MG63 (cell line): ENCODE measurements at regions not wholly inside any gene's neighbourhood (a gene's known extent, or its start where the extent isn't known, plus 50 kb on each side); places are given as distances from the start of the nearest gene placed in this dataset.
"Not testable (repeated sequence)": the region's sequence is repeated elsewhere in the genome, so short reads cannot be mapped to it uniquely, and the experiment has no call there.

Experiments
- DNase-seq: peaks from one replicate; pipeline ENCODE4 v3.0.0-alpha.2; 2020
- H3K27me3 ChIP-seq: fragments of 250-450 bp; sonication (Bioruptor Pico); 2 replicates; pipeline ENCODE4 v1.5.1; 2020; ENCODE audit warnings: mild to moderate bottlenecking, moderate library complexity
- H3K36me3 ChIP-seq: fragments of 250-450 bp; sonication (Bioruptor Pico); 2 replicates; pipeline ENCODE4 v1.5.1; 2020; ENCODE audit warnings: mild to moderate bottlenecking, moderate library complexity
- H3K4me3 ChIP-seq: fragments of 250-450 bp; sonication (Bioruptor Pico); 2 replicates; pipeline ENCODE4 v1.5.1; 2020; ENCODE audit warnings: mild to moderate bottlenecking, moderate library complexity
- H3K9me3 ChIP-seq: fragments of 250-450 bp; sonication (Bioruptor Pico); 2 replicates; pipeline ENCODE4 v1.5.1; 2020; ENCODE audit warnings: mild to moderate bottlenecking, moderate library complexity

DNA sequence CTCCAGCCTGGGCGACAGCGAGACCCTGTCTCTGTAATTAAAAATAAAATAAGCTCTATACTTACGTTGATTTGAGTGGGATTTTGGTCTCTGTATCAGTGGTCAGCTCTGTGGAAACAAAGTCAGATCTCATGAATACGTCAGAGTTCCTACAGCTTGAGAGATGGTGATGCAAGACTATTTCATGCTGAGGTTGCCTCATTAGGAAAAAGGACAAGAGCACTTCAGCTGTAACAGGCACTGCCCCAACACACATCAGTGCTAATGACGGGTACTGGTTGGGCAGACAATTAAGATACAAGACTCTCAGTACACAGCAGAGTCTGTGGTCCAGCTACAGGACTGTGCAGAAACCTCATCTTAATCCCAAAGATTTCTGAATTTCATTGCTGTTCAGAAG is 246.4 kb upstream of the AMIGO2 start:
- Histone ChIP-seq H3K36me3 (no peaks in the 10 kb centered on the region), H3K4me3 (no peak overlapping the region), H3K9me3 (peaks cover 5% of the 10 kb centered on the region), H3K27me3 (no peaks in the 10 kb centered on the region)
- DNase-seq = no peak

DNA sequence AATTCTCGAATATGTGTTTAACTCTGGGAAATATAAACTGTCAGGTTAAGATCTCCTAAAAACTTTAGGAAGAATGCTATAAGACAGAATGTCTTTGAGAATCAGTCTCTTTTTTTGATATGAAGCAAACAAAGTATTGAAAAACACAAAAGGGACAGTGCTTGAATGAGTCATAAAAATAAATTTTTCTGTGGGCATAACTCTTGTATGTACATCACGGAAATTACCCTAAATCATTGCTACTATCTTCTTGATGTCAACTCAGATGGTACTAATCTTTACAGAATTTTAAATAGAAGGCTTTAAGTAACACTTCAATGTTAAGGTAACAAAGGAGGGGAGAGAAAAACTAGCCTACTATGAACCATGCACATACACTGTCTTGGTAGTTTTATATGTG is 244.0 kb upstream of the AMIGO2 start:
- DNase-seq = no peak
- H3K4me3 ChIP-seq = no peak overlapping the region
- peaks cover 5% of the 10 kb centered on the region for H3K9me3 ChIP-seq
- H3K36me3 ChIP-seq = no peaks in the 10 kb centered on the region
- no peaks in the 10 kb centered on the region for H3K27me3 ChIP-seq

DNA sequence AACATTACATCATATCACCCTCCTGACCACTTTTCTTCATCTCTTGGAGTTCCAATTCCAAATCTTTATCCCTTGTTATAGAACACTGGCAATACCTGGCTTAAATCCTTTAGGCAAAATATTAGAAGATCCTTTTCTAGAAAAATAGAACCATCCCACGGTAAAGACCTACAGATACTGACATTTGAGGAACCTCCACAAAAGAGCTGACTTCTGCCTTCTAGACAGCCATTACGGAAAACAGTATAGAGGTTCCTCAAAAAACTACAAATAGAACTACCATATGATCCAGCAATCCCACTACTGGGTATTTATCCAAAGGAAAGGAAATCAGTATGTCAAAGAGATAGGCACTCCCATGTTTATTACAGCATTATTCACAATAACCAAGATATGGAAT is 241.7 kb upstream of the AMIGO2 start:
- Histone ChIP-seq H3K9me3 (peaks cover 5% of the 10 kb centered on the region; the same call in 1 of the 2 replicates), H3K27me3 (no peaks in the 10 kb centered on the region), H3K4me3 (no peak overlapping the region), H3K36me3 (no peaks in the 10 kb centered on the region)
- no peak for DNase-seq

DNA sequence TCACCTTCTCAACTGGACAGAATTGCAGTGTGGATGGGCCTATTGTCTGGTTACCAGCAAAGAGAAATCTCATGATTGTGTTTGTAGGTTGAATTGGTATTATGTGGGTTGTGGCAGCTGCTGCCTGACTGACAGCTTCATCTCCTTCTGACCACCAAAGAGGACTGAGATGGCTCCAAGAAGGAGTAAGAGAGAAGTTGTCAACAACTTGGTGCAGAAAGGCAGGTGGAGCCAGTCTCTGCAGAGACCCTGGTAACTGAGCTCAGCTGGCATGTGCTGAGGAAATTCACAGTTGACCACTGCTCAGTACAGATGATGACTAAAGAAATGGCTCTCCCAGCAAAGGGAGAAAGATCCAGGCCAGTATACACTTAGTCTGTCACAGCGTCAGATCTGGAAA is 240.0 kb upstream of the AMIGO2 start:
- no peaks in the 10 kb centered on the region for H3K36me3 ChIP-seq
- no peak for DNase-seq
- H3K4me3 ChIP-seq = no peak overlapping the region
- H3K9me3 ChIP-seq = peaks cover 5% of the 10 kb centered on the region; the same call in 1 of the 2 replicates
- H3K27me3 ChIP-seq = no peaks in the 10 kb centered on the region

DNA sequence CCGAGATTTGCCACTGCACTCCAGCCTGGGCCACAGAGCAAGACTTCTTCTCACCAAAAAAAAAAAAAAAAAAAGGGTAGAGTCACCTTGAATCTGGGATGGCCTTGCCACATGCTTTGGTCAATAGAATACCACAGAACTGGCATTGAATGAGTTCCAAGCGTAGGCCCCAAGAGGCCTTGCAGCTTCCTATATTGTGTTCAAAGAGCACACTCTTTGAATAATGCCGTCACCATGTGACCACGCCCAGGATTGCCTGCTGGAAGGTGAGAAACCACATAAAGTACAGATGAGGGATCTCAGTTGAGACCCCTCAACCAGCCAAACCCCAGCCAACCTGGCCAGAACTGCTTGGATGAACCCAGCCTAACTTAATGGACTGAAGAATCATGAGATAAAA is 239.2 kb upstream of the AMIGO2 start:
- Histone ChIP-seq H3K36me3 (no peaks in the 10 kb centered on the region), H3K4me3 (no peak overlapping the region), H3K27me3 (no peaks in the 10 kb centered on the region), H3K9me3 (peaks cover 5% of the 10 kb centered on the region; the same call in 1 of the 2 replicates)
- no peak for DNase-seq

DNA sequence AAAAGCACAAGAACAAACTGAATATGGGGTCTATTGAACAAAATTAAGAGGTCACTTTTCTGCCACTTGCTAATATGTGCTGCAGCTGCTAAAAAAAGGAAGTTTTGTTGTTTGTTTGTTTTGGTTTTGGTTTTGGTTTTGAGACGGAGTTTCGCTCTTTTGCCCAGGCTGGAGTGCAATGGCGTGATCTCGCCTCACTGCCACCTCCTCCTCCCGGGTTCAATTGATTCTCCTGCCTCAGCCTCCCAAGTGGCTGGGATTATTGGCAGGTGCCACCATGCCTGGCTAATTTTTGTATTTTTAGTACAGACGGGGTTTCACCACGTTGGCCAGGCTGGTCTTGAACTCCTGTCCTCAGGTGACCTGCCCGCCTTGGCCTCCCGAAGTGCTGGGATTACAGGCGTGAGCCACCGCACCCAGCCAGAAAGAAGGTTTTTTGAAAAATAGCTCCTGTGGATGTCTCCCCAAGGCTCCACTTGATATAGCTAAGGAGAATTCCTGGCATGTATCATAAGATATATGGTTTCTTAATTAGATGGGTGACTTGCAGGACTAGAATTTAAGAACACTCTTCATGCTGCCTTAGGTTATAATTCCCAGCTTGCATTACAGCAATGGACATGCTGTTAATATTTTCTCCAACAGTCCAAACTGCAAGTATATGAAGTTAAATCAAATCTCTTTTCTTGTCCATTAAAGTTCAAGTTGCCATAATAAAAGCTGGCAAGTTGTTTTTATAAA is 237.6 kb upstream of the AMIGO2 start:
- no peaks in the 10 kb centered on the region for H3K36me3 ChIP-seq
- no peaks in the 10 kb centered on the region for H3K27me3 ChIP-seq
- H3K9me3 ChIP-seq = peaks cover 5% of the 10 kb centered on the region; the same call in 1 of the 2 replicates
- H3K4me3 ChIP-seq = no peak overlapping the region
- no peak for DNase-seq

- H3K27me3 ChIP-seq = no peaks in the 10 kb centered on the region
- no peak overlapping the region for H3K4me3 ChIP-seq
- DNase-seq = no peak
- H3K9me3 ChIP-seq = 0 out of 2 replicates have a peak, but pooled peaks cover 2% of the 10 kb centered on the region
- H3K36me3 ChIP-seq = no peaks in the 10 kb centered on the region
Observed at GRCh38 chr12:47316609-47317049, 236.9 kb upstream of the AMIGO2 start.

- Histone ChIP-seq H3K36me3 (no peaks in the 10 kb centered on the region), H3K4me3 (no peak overlapping the region), H3K9me3 (peaks cover 2% of the 10 kb centered on the region; the same call in 1 of the 2 replicates), H3K27me3 (no peaks in the 10 kb centered on the region)
- no peak for DNase-seq
Observed at GRCh38 chr12:47314996-47315395, 235.2 kb upstream of the AMIGO2 start.

- Histone ChIP-seq H3K27me3 (no peaks in the 10 kb centered on the region), H3K4me3 (no peak overlapping the region), H3K36me3 (no peaks in the 10 kb centered on the region), H3K9me3 (peaks cover 2% of the 10 kb centered on the region; the same call in 1 of the 2 replicates)
- no peak for DNase-seq
Observed at GRCh38 chr12:47312808-47313426, 233.2 kb upstream of the AMIGO2 start.

DNA sequence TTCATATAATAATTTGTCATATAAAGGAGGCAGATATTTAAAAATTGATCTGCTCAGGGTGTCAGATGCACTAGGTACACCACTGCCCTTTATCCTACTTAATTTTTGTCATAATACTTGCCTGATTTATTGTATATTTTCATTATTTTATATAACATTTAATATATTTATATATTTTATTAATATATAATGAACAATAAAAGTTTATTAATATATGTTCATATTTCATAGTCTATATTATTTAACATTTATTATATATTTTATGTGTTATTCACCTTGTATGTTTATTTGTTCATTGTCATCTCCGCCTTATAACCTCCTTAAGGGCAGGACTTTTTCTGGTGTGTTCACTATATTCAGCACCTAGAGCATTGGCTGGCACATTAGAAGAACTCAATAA is 232.4 kb upstream of the AMIGO2 start:
- Histone ChIP-seq H3K36me3 (no peaks in the 10 kb centered on the region), H3K27me3 (no peaks in the 10 kb centered on the region), H3K4me3 (no peak overlapping the region), H3K9me3 (peaks cover 2% of the 10 kb centered on the region; the same call in 1 of the 2 replicates)
- no peak for DNase-seq

GRCh38 chr12:47311568-47311967 is 231.8 kb upstream of the AMIGO2 start:
- no peak overlapping the region for H3K4me3 ChIP-seq
- H3K27me3 ChIP-seq = no peaks in the 10 kb centered on the region
- no peak for DNase-seq
- no peaks in the 10 kb centered on the region for H3K36me3 ChIP-seq
- peaks cover 4% of the 10 kb centered on the region for H3K9me3 ChIP-seq

DNA sequence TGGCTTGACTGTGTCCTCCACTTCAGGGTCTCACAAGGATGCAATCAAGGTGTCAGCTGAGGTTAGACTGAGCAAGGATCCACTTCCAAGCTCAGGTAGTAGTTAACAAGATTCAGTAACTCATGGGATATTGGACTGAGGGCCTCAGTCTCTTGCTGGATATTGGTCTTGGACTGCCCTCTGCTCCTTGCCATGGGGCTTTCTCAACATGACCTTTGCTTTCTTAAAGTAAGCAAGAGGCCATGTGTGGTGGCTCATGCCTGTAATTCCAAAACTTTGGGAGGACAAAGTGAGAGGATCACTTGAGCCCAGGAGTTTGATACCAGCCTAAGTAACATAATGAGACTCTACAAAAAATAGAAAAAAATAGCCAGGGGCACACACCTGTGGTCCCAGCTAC is 231.3 kb upstream of the AMIGO2 start:
- Histone ChIP-seq H3K4me3 (no peak overlapping the region), H3K27me3 (no peaks in the 10 kb centered on the region), H3K9me3 (peaks cover 4% of the 10 kb centered on the region), H3K36me3 (no peaks in the 10 kb centered on the region)
- no peak for DNase-seq

GRCh38 chr12:47308672-47309071 is 228.9 kb upstream of the AMIGO2 start:
- Histone ChIP-seq H3K9me3 (peaks cover 4% of the 10 kb centered on the region), H3K4me3 (no peak overlapping the region), H3K36me3 (no peaks in the 10 kb centered on the region), H3K27me3 (no peaks in the 10 kb centered on the region)
- no peak for DNase-seq

DNA sequence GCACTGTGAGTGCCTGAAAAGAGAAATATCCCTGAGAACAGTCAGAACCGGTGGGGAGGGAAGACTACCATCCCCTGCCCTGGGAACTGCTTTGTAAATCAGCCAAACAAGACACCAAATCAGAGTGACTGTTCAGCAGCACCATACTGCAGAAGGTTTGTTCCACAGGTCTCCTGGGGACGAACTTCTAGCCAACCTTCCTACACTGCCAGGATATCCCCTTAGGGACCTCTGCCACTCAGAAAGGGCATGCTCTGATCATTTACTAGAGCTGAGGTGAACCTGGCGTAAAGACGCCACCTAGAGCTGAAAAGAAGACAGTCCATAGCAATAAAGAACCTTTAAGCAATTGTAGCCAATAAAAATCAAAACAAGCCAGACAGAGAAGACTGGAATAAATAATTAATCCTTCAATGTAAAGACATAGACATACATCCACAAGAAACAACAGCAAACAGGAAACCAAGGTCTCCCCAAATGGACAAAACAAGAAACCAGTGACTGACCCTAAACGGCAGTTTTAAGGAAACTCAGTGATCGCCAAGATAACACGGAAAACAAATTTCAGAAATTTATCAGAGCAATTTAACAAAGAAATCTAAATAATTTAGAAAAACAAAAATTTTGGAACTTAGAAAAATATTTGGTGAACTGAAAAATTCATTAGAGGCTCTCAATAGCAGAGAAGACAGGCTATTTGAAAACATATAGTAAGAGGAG is 228.1 kb upstream of the AMIGO2 start:
- H3K36me3 ChIP-seq = no peaks in the 10 kb centered on the region
- no peaks in the 10 kb centered on the region for H3K27me3 ChIP-seq
- DNase-seq = peak; percentile 49
- peaks cover 4% of the 10 kb centered on the region for H3K9me3 ChIP-seq
- H3K4me3 ChIP-seq = no peak overlapping the region

GRCh38 chr12:47306773-47307679 is 227.3 kb upstream of the AMIGO2 start:
- not testable (repeated sequence) for H3K27me3 ChIP-seq, H3K36me3 ChIP-seq, H3K4me3 ChIP-seq, H3K9me3 ChIP-seq, DNase-seq

GRCh38 chr12:47306130-47306529 is 226.4 kb upstream of the AMIGO2 start:
- H3K27me3 ChIP-seq = no peaks in the 10 kb centered on the region
- H3K36me3 ChIP-seq = no peaks in the 10 kb centered on the region
- H3K4me3 ChIP-seq = no peak overlapping the region
- DNase-seq = no peak
- peaks cover 4% of the 10 kb centered on the region for H3K9me3 ChIP-seq
